ENCODE measurements at regions not wholly inside any gene's neighbourhood (a gene's known extent, or its start where the extent isn't known, plus 50 kb on each side); places are given as distances from the start of the nearest gene placed in this dataset.
A peak's percentile ranks its signal among the peaks of the same experiment; 100 is the strongest.

- DNase-seq: no peak
These were observed 300.6 kb upstream of the AZI2 start for GRCh38 chr3:28649266-28649665.

DNA sequence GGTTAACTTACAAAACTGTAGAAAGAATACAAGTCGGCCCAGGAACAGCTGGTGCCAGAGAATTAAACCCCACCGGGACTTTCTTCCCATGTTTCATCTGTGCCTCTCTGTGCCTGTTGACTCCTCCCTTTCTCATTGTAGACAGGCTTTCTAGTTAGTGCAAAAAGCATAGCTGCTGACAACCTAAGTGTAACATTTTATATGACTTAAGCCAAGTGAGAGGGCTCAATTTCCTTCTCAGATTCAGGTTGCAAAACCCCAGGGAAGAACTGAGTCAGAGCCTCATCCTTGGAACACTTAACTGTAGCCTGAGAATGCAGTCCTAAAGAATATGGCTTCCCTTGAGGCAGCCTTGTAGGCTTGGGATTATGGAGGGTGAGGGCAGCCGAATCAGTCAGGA is 302.5 kb upstream of the AZI2 start:
- no peak for DNase-seq

DNA sequence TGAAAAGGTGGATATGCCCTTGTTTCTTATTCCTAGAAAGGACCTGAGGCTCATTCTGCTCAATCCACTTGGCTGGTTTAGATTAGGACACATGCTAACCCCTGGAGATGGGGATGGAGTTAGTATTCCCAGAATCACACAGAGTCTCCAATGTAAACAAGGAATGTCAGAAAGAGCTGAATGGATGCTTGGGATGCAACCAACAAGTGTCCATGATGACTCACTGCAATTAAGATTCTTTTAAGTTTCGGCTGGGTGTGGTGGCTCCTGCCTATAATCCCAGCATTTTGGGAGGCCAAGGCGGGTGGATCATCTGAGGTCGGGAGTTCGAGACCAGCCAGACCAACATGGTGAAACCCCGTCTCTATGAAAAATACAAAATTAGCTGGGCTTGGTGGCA is 315.5 kb upstream of the AZI2 start:
- DNase-seq: no peak

- DNase-seq: peak; percentile 40
These were observed 319.3 kb upstream of the AZI2 start for GRCh38 chr3:28667646-28668621.

- no peak for DNase-seq
These were observed 321.2 kb upstream of the AZI2 start for GRCh38 chr3:28669870-28670269.

DNA sequence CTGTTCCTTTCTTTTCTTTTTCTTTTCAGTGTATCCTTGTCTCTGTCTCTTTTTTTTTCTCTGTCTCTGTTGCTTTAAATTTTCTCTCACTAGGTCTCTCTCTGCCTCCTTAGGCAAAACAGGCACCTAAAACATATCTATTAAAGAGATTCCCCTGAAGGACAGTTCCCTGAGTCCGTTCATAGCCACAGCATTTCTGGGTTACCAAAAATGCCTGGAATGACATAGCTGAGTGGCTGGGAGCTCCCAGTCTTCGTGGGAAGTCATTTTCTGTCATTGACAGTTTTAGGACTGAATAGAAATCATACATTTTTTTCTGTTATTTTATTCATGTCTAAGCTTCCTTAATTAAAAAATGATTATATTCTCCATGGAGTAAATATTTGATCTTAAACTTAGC is 323.8 kb upstream of the AZI2 start:
- DNase-seq: no peak

GRCh38 chr3:28673446-28673845 is 324.8 kb upstream of the AZI2 start:
- no peak for DNase-seq

DNA sequence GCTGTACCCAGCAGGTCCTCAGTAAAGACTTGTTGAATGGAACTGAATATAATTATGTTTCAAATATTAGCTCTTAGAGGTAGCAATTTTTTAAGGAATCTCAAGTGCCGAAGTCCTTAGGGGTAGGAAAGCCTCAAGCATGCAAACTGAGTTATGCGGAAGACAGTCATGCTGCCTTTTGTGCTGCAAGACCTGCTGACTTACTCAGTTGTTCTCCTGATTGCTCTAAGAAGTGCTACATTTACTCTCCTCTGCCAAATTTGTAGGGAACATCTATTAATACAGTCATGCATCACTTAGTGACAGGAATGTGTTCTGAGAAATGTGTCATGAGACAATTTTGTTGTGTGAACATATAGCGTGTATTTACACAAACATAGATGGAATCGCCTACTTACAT is 325.6 kb upstream of the AZI2 start:
- DNase-seq: no peak

- no peak for DNase-seq
These were observed 329.0 kb upstream of the AZI2 start for GRCh38 chr3:28677581-28677980.

DNA sequence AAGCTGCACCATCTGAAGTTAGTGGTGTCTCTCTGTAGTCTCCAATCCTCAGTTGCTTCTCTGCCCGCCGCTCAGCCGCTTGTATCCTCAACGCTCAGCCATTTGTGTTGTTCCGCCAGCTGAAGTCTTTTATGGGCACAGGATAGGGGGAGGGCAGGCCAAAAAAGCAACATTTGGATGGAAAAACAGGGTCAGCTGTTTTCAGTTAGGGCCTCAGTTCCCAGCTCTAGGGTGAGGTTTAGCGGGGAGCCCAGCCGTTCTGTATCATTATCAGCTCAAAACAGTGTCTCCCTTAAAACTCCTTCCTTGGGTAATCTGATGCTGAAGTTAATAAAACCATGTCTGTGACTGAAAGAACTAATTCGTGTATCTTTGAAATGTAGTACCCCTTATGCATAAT is 329.5 kb upstream of the AZI2 start:
- DNase-seq: no peak

DNA sequence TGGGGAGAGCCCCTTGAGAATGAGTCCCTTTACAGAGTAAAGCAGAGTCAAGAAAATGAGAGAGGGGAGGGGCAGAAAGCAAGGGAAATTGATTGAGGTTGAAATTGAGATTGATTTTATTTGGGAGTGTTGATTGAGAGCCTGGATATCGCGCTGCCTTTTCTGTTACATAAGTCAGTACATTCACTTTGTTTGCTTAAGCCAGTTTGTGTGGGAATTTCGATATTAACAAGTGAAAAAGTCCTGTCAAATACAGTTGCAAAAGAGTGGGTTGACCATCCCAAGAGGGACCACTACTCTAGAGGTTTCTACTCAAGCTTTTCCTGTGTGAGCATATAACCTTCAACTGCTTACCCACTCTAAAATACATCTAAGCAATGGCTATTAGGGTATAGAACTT is 331.4 kb upstream of the AZI2 start:
- DNase-seq: no peak

DNA sequence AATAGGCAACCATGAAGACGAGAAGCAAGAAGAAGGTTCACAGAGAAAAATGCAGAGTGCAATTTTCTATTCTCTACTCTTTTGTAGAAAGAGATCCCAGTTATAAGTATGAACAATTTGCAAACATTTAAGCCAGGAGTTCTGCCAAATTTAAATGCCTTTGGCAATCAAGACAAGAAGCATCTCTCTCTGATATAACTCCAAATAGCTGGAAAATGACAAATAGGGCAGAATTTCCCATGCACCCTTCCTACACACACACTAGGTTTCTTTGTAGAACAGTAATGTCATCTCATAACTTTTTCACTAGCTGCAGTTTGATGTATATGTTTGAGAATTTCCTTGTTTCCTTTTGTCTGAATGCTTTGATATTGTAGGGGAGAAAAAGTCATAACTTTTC is 333.5 kb upstream of the AZI2 start:
- no peak for DNase-seq

- no peak for DNase-seq
These were observed 341.6 kb upstream of the AZI2 start for GRCh38 chr3:28690176-28690575.

GRCh38 chr3:28698706-28699105 is 350.1 kb upstream of the AZI2 start:
- DNase-seq: no peak

- no peak for DNase-seq
These were observed 350.7 kb upstream of the AZI2 start for GRCh38 chr3:28699283-28699682.

DNA sequence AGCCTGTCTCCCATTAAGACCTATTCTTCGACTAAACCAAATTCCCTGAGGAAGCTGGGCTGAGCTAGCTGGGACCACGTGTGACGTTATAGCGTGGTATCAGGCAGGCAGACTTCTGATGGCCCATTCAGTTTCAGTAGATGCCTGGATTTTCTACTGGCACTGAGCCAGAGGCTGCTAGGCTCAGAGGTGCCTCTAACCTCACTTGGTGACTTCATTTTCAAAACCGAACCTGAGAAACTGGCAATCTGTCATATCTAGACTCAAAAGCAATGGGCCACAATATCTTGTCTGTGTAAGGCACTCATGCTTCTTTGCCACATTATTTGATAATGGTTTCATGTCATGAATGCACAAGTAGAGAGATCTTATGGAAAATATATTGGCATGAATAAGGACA is 352.1 kb upstream of the AZI2 start:
- DNase-seq: no peak

DNA sequence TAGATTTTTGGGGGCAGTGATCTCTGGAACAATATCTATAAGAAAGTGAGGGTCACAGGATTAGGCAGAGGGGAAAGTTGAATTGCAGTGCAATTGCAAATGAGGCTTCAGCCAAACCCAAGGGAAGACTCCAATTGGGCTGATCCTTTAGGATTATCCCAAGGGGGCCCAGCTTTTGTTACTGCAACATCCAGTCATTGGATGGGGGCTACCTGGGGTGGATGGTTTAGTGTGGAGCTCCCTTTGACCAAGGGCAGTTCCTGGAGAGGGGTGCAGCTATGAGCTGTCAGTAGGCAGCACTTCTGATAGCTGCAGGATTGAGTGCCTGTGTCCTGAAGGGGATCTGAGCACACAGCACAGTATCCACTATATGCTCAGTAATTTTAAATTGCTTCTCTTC is 355.2 kb upstream of the AZI2 start:
- DNase-seq: no peak

GRCh38 chr3:28711293-28711692 is 362.7 kb upstream of the AZI2 start:
- DNase-seq: no peak

DNA sequence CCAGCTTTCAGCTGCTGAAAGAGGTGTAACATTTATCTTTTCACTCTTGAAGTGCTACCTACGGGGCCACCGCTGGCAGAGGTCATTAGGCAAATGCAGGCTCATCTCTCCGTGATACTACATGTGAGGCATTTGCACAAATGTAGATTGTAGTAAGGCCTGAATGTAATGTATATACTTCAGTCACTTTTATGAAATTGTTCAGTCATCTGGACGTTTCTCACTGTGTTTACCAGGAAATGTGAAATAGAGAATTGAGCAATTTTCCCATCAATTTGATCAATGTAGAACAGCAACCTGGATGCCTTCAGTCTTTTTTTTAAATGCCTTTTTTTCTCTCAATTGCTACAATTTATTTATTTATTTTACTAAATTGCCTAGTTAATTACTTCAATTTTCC is 368.3 kb upstream of the AZI2 start:
- no peak for DNase-seq

GRCh38 chr3:28718074-28718849 is 369.6 kb upstream of the AZI2 start:
- no peak for DNase-seq

DNA sequence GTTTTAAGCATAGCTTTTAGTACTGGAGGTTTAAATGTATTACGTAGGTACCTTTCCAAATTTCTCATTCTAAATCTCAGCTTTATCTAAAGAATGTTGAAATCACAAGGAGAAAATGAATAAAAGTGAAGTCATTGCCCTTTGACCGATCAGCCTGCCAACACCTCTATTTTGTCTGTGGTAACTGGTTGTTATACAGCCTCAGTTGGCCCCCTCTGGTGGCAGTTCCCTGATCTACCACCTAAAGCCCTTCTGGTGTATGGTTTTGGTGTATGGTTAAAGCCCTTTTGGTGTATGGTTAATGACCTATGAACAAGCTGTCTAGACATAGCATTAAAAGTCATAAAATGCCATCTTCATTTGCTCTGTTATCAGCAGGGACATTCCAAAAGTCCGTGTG is 378.2 kb upstream of the AZI2 start:
- DNase-seq: no peak

DNA sequence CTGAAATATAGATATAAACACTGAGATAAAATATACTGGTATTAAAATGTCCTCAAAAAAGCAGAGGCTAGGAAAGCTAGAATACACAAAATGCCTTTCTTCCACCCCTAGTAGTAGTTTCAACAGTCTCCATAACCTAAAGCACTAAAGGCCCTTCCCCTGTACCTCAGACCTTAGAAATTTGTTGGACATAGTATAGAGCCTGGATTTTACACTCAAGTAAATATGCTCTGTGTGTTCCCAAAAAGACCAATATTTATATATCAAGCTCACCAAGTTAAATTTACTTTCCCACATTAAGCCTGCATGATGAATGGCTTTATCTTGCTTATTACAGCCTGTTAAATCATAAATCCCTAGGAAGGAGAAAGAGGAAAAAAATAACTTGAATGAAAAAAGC is 378.7 kb upstream of the AZI2 start:
- no peak for DNase-seq

- DNase-seq: no peak
These were observed 389.8 kb upstream of the AZI2 start for GRCh38 chr3:28738425-28738824.

DNA sequence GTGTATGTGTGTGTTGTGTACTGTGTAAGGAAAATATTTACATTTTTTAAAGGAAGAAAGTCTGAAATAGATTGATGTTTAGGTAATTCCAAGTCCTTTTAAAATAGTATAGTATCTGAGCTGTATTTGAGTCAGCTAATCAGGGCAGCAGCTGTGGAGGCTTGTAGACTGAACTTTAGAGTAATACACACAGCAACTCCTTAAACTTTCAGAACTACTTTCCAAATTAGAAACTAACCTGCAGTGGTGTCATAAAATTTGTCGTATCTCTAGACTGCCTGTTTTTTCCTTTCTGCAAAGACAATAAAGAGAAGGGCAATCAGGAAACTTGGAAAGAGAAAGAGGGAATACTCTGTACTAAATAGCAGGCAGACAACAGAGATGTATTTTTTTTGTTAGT is 391.0 kb upstream of the AZI2 start:
- DNase-seq: no peak
